OCI-LY3 (cell line): ENCODE measurements at regions not wholly inside any gene's neighbourhood (a gene's known extent, or its start where the extent isn't known, plus 50 kb on each side); places are given as distances from the start of the nearest gene placed in this dataset.

ENCODE experiments used
- CTCF ChIP-seq: fragments of 200-600, 300-600 bp; sonication (generic); IDR thresholded peaks from 2 replicates; pipeline ENCODE4 v1.5.1; 2014; ENCODE audit warnings: antibody characterized with exemption, low read length, low read depth
- EZH2phosphoT487 ChIP-seq: fragments of 200-600 bp; shearing (Covaris generic); IDR thresholded peaks from 2 replicates; pipeline ENCODE4 v1.6.1; 2018; ENCODE audit warnings: antibody characterized with exemption, mixed run types, low read depth

GRCh38 chr12:87818441-87818840 lies 210.8 kb downstream of the C12orf50 start:
- TF ChIP-seq CTCF (no peak), EZH2phosphoT487 (no peak)
